ENCODE measurements at regions not wholly inside any gene's neighbourhood (a gene's known extent, or its start where the extent isn't known, plus 50 kb on each side); places are given as distances from the start of the nearest gene placed in this dataset.

DNA sequence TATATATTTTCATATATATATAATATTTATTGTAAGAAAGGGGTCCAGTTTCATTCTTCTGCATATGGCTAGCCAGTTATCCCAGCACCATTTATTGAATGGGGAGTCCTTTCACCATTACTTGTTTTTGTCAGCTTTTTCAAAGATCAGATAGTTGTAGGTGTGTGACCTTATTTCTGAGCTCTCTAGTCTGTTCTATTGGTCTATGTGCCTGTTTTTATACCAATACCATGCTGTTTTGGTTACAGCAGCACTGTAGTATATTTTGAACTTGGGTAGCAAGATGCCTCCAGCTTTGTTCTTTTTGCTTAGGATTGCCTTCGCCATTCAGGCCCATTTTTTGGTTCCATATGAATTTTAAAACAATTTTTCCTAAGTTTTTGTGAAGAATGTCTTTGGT is 320.1 kb downstream of the CDH2 start:
- ChIA-PET POLR2A (no interaction called here), CTCF (no interaction called here), RAD21 (ENCODE audit: low non-redundant PET in 1 of 2, low total read pairs in 2 of 2, uncharacterized antibody in 2 of 2, unreplicated experiment in 2 of 2) (no interaction called here)
- no peak for TF ChIP-seq RAD21 (IDR thresholded peaks at IDR 0.05; ENCODE audit: low read depth)
- TF ChIP-seq, protein P1, sequence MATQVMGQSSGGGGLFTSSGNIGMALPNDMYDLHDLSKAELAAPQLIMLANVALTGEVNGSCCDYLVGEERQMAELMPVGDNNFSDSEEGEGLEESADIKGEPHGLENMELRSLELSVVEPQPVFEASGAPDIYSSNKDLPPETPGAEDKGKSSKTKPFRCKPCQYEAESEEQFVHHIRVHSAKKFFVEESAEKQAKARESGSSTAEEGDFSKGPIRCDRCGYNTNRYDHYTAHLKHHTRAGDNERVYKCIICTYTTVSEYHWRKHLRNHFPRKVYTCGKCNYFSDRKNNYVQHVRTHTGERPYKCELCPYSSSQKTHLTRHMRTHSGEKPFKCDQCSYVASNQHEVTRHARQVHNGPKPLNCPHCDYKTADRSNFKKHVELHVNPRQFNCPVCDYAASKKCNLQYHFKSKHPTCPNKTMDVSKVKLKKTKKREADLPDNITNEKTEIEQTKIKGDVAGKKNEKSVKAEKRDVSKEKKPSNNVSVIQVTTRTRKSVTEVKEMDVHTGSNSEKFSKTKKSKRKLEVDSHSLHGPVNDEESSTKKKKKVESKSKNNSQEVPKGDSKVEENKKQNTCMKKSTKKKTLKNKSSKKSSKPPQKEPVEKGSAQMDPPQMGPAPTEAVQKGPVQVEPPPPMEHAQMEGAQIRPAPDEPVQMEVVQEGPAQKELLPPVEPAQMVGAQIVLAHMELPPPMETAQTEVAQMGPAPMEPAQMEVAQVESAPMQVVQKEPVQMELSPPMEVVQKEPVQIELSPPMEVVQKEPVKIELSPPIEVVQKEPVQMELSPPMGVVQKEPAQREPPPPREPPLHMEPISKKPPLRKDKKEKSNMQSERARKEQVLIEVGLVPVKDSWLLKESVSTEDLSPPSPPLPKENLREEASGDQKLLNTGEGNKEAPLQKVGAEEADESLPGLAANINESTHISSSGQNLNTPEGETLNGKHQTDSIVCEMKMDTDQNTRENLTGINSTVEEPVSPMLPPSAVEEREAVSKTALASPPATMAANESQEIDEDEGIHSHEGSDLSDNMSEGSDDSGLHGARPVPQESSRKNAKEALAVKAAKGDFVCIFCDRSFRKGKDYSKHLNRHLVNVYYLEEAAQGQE (IDR thresholded peaks at IDR 0.05; ENCODE audit: low read depth) = no peak
- no peak for TF ChIP-seq ZNF274 (IDR thresholded peaks at IDR 0.05; ENCODE audit: low read depth, low read length)
- TF ChIP-seq, protein P2, sequence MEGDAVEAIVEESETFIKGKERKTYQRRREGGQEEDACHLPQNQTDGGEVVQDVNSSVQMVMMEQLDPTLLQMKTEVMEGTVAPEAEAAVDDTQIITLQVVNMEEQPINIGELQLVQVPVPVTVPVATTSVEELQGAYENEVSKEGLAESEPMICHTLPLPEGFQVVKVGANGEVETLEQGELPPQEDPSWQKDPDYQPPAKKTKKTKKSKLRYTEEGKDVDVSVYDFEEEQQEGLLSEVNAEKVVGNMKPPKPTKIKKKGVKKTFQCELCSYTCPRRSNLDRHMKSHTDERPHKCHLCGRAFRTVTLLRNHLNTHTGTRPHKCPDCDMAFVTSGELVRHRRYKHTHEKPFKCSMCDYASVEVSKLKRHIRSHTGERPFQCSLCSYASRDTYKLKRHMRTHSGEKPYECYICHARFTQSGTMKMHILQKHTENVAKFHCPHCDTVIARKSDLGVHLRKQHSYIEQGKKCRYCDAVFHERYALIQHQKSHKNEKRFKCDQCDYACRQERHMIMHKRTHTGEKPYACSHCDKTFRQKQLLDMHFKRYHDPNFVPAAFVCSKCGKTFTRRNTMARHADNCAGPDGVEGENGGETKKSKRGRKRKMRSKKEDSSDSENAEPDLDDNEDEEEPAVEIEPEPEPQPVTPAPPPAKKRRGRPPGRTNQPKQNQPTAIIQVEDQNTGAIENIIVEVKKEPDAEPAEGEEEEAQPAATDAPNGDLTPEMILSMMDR (IDR thresholded peaks at IDR 0.05 in 2 of 3, conservative IDR thresholded peaks at IDR 0.05 in 1 of 3; ENCODE audit: borderline replicate concordance in 1 of 3, insufficient read depth in 1 of 3, low read depth in 2 of 3, low read length in 2 of 3) = no peak
- TF ChIP-seq, protein P3, sequence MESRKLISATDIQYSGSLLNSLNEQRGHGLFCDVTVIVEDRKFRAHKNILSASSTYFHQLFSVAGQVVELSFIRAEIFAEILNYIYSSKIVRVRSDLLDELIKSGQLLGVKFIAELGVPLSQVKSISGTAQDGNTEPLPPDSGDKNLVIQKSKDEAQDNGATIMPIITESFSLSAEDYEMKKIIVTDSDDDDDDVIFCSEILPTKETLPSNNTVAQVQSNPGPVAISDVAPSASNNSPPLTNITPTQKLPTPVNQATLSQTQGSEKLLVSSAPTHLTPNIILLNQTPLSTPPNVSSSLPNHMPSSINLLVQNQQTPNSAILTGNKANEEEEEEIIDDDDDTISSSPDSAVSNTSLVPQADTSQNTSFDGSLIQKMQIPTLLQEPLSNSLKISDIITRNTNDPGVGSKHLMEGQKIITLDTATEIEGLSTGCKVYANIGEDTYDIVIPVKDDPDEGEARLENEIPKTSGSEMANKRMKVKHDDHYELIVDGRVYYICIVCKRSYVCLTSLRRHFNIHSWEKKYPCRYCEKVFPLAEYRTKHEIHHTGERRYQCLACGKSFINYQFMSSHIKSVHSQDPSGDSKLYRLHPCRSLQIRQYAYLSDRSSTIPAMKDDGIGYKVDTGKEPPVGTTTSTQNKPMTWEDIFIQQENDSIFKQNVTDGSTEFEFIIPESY (IDR thresholded peaks at IDR 0.05; ENCODE audit: extremely low read depth, insufficient replicate concordance, low read length) = no peak
- no peak for TF ChIP-seq SIN3A (IDR thresholded peaks at IDR 0.05; ENCODE audit: low read depth)
- no peak for TF ChIP-seq CBX3 (IDR thresholded peaks at IDR 0.05; ENCODE audit: low read depth)
- no peak for TF ChIP-seq YY1 (IDR thresholded peaks at IDR 0.05; ENCODE audit: extremely low read depth, insufficient replicate concordance, low read depth, low read length)
- Histone ChIP-seq H3K36me3 (ENCODE audit: control insufficient read depth in 1 of 2, insufficient read depth in 2 of 2, low read length in 2 of 2) (no peaks in the 10 kb centered on the region), H2AFZ (ENCODE audit: low read depth, low read length, poor library complexity, severe bottlenecking) (no peak overlapping the region), H3K9me3 (ENCODE audit: control insufficient read depth in 1 of 2, insufficient read depth in 1 of 2, low read depth in 1 of 2, low read length in 2 of 2) (no peaks in the 10 kb centered on the region), H3K9ac (ENCODE audit: low read length) (no peak overlapping the region), H3K27ac (ENCODE audit: low read depth, low read length) (no peak overlapping the region), H3K9me2 (ENCODE audit: insufficient read depth) (no peaks in the 10 kb centered on the region), H3K4me1 (ENCODE audit: control insufficient read depth in 1 of 2, insufficient read depth in 2 of 2, low read length in 2 of 2) (peaks cover 0 to 11% of the 10 kb centered on the region in 2 experiments; a peak in 1 of 4 replicates), H3K4me2 (ENCODE audit: low read length) (no peak overlapping the region), H4K20me1 (ENCODE audit: insufficient read depth) (no peaks in the 10 kb centered on the region), H3K27me3 (ENCODE audit: insufficient read depth, low read length) (no peaks in the 10 kb centered on the region), H3K79me2 (ENCODE audit: insufficient read depth, low read length) (no peaks in the 10 kb centered on the region), H3K4me3 (replicated peaks in 1 of 2; ENCODE audit: low read depth in 1 of 2, low read length in 2 of 2) (no peak overlapping the region)
- DNase-seq (ENCODE audit: low read depth, low spot score) (no peak), ATAC-seq (no peak)
- BruUV-seq (replicated peaks) = no TSS peak
- intact Hi-C loops (cut with micrococcal nuclease) = no loop called here

All from HCT116 (cell line).